ENCODE measurements at regions not wholly inside any gene's neighbourhood (a gene's known extent, or its start where the extent isn't known, plus 50 kb on each side); places are given as distances from the start of the nearest gene placed in this dataset.

DNA sequence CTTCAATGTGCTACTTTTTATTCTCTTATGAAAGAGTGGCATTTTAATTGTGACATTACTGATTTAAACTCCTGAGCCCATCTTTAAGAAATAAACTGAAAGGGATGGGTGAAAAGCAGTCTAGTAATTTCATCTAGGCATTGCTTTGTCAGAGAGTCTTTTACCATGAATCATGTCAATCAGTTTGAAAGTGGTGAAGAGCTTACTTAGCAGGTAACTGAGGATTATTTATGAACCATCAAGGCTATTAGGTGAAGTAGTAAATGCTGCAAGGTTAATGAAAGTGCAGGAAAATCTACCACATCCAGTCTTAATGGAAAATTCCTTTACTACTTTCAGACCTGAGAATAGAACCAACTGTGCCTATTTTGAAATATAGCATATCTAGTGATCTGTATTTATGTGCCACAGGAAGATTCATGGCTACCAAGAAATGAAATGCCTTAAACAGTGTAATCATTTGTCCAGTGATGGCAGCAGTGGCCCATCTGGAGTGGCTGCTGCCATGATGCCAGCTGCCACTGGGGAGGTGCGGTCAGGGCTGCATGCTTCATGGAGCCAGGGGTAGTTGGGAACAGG is 368.9 kb downstream of the SLITRK6 start:
- no peaks in the 10 kb centered on the region for H3K9me3 ChIP-seq (replicated peaks; ENCODE audit: control insufficient read depth, insufficient read depth, low read length)
- no peaks in the 10 kb centered on the region for H3K79me2 ChIP-seq (ENCODE audit: control insufficient read depth, insufficient read depth, low read length)
- H3K4me3 ChIP-seq, result no peak overlapping the region
- DNase-seq (ENCODE audit: low read depth, low spot score) (no peak), ATAC-seq (no peak), FAIRE-seq (no peak)
- H3K9ac ChIP-seq (ENCODE audit: control insufficient read depth, insufficient read depth, low read length), result no peak overlapping the region
- no peaks in the 10 kb centered on the region for H3K27me3 ChIP-seq (replicated peaks in 1 of 2; ENCODE audit: control insufficient read depth in 2 of 2, insufficient read depth in 2 of 2, low read length in 1 of 2)
- intact Hi-C loops (cut with micrococcal nuclease; ENCODE audit: unreplicated experiment), result no loop called here
- no peaks in the 10 kb centered on the region for H3K36me3 ChIP-seq (ENCODE audit: control insufficient read depth in 2 of 2, insufficient read depth in 2 of 2, low read length in 1 of 2)
- no peak overlapping the region for H3K27ac ChIP-seq (ENCODE audit: control insufficient read depth, insufficient read depth)
- ChIA-PET RAD21 (ENCODE audit: unreplicated experiment) (no interaction called here), CTCF (no interaction called here), POLR2A (interaction anchor here (0.8 kb wide), 1 partner anchor 137 kb away, joined by 5 read pairs; no protein-coding TSS in a partner anchor), SMC1A (ENCODE audit: uncharacterized antibody, unreplicated experiment) (interaction anchor here (0.7 kb wide), 1 partner anchor 31 kb away, joined by 3 read pairs; no protein-coding TSS in a partner anchor)
- BruUV-seq (replicated peaks), result no TSS peak
- in situ Hi-C loops (cut with MboI), result no loop called here
- no peak overlapping the region for H3K4me2 ChIP-seq (ENCODE audit: control insufficient read depth, insufficient read depth)
- TF ChIP-seq, protein P1, sequence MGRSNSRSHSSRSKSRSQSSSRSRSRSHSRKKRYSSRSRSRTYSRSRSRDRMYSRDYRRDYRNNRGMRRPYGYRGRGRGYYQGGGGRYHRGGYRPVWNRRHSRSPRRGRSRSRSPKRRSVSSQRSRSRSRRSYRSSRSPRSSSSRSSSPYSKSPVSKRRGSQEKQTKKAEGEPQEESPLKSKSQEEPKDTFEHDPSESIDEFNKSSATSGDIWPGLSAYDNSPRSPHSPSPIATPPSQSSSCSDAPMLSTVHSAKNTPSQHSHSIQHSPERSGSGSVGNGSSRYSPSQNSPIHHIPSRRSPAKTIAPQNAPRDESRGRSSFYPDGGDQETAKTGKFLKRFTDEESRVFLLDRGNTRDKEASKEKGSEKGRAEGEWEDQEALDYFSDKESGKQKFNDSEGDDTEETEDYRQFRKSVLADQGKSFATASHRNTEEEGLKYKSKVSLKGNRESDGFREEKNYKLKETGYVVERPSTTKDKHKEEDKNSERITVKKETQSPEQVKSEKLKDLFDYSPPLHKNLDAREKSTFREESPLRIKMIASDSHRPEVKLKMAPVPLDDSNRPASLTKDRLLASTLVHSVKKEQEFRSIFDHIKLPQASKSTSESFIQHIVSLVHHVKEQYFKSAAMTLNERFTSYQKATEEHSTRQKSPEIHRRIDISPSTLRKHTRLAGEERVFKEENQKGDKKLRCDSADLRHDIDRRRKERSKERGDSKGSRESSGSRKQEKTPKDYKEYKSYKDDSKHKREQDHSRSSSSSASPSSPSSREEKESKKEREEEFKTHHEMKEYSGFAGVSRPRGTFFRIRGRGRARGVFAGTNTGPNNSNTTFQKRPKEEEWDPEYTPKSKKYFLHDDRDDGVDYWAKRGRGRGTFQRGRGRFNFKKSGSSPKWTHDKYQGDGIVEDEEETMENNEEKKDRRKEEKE (IDR thresholded peaks at IDR 0.05), result no peak
- no peak for TF ChIP-seq YY1 (IDR thresholded peaks at IDR 0.05; ENCODE audit: low read depth, low read length)
- TF ChIP-seq MYB (IDR thresholded peaks at IDR 0.05; ENCODE audit: borderline replicate concordance, low read depth, low read length), result no peak
- no peak for TF ChIP-seq RFX5 (IDR thresholded peaks at IDR 0.05; ENCODE audit: low read depth, low read length)
- no peak for TF ChIP-seq SUZ12 (IDR thresholded peaks at IDR 0.05; ENCODE audit: unreplicated experiment)
- no peak for TF ChIP-seq DPF2 (IDR thresholded peaks at IDR 0.05)
- no peak for TF ChIP-seq SMC3 (IDR thresholded peaks at IDR 0.05; ENCODE audit: borderline replicate concordance, low read length)
- TF ChIP-seq ZZZ3 (IDR thresholded peaks at IDR 0.05; ENCODE audit: control insufficient read depth, insufficient read length, low read depth), result no peak
- TF ChIP-seq, protein P2, sequence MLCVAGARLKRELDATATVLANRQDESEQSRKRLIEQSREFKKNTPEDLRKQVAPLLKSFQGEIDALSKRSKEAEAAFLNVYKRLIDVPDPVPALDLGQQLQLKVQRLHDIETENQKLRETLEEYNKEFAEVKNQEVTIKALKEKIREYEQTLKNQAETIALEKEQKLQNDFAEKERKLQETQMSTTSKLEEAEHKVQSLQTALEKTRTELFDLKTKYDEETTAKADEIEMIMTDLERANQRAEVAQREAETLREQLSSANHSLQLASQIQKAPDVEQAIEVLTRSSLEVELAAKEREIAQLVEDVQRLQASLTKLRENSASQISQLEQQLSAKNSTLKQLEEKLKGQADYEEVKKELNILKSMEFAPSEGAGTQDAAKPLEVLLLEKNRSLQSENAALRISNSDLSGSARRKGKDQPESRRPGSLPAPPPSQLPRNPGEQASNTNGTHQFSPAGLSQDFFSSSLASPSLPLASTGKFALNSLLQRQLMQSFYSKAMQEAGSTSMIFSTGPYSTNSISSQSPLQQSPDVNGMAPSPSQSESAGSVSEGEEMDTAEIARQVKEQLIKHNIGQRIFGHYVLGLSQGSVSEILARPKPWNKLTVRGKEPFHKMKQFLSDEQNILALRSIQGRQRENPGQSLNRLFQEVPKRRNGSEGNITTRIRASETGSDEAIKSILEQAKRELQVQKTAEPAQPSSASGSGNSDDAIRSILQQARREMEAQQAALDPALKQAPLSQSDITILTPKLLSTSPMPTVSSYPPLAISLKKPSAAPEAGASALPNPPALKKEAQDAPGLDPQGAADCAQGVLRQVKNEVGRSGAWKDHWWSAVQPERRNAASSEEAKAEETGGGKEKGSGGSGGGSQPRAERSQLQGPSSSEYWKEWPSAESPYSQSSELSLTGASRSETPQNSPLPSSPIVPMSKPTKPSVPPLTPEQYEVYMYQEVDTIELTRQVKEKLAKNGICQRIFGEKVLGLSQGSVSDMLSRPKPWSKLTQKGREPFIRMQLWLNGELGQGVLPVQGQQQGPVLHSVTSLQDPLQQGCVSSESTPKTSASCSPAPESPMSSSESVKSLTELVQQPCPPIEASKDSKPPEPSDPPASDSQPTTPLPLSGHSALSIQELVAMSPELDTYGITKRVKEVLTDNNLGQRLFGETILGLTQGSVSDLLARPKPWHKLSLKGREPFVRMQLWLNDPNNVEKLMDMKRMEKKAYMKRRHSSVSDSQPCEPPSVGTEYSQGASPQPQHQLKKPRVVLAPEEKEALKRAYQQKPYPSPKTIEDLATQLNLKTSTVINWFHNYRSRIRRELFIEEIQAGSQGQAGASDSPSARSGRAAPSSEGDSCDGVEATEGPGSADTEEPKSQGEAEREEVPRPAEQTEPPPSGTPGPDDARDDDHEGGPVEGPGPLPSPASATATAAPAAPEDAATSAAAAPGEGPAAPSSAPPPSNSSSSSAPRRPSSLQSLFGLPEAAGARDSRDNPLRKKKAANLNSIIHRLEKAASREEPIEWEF (IDR thresholded peaks at IDR 0.05; ENCODE audit: insufficient replicate concordance, low read depth, low read length), result no peak
- TF ChIP-seq, protein P3, sequence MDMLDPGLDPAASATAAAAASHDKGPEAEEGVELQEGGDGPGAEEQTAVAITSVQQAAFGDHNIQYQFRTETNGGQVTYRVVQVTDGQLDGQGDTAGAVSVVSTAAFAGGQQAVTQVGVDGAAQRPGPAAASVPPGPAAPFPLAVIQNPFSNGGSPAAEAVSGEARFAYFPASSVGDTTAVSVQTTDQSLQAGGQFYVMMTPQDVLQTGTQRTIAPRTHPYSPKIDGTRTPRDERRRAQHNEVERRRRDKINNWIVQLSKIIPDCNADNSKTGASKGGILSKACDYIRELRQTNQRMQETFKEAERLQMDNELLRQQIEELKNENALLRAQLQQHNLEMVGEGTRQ (IDR thresholded peaks at IDR 0.05; ENCODE audit: borderline replicate concordance, low read depth, low read length), result no peak
- no peak overlapping the region for H2AFZ ChIP-seq (ENCODE audit: control insufficient read depth, low read depth, low read length)
- H3K4me1 ChIP-seq (ENCODE audit: control insufficient read depth, insufficient read depth, low read length), result no peaks in the 10 kb centered on the region
- 15% methylated on average over 1 of the region's 1 CpG for WGBS (ENCODE audit: insufficient coverage, insufficient replicate concordance, low lambda C conversion rate, missing lambda C conversion rate)
- no peaks in the 10 kb centered on the region for H4K20me1 ChIP-seq (ENCODE audit: control insufficient read depth, insufficient read depth)
